Uterus (tissue), 2 donors: ENCODE measurements at regions not wholly inside any gene's neighbourhood (a gene's known extent, or its start where the extent isn't known, plus 50 kb on each side); places are given as distances from the start of the nearest gene placed in this dataset.

Experiments
- POLR2A ChIP-seq, 2 donors: fragments of 450-650 bp; IDR thresholded peaks; one replicate each; pipeline ENCODE4 v1.6.1; 2016; ENCODE audit warnings: antibody characterized with exemption in 2 of 2, mild to moderate bottlenecking in 1 of 2, moderate library complexity in 1 of 2
- TF ChIP-seq, protein P1 (sequence below), 4 experiments: fragments of 200-600 bp in 2 of 4; fragments of 450-650 bp in 2 of 4; sonication (generic) in 2 of 4; IDR thresholded peaks; one replicate each; pipeline ENCODE4 v1.5.1; 2016 to 2019; ENCODE audit warnings: antibody characterized with exemption in 4 of 4, mild to moderate bottlenecking in 2 of 4, moderate library complexity in 1 of 4

DNA sequence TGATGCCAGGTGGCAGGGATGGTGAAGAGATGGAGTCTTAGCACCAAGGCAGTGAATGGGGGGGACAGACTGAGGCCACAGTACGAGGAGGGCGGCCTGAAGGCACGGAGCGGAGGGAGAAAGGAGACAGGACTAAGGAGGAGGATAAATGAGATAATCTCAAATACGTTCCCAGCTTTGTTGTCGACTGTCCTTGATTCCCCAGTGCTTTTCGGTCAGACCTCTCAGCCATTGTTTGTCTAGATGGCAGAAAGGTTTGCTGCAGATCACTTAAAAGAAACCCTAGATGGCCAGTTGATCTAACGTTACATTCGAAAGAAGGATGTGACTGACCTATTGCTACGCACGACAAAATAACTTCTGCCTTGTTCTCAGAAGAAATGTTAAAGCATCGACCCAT, 479.0 kb downstream of the GATA3 start:
- TF ChIP-seq, protein P1, sequence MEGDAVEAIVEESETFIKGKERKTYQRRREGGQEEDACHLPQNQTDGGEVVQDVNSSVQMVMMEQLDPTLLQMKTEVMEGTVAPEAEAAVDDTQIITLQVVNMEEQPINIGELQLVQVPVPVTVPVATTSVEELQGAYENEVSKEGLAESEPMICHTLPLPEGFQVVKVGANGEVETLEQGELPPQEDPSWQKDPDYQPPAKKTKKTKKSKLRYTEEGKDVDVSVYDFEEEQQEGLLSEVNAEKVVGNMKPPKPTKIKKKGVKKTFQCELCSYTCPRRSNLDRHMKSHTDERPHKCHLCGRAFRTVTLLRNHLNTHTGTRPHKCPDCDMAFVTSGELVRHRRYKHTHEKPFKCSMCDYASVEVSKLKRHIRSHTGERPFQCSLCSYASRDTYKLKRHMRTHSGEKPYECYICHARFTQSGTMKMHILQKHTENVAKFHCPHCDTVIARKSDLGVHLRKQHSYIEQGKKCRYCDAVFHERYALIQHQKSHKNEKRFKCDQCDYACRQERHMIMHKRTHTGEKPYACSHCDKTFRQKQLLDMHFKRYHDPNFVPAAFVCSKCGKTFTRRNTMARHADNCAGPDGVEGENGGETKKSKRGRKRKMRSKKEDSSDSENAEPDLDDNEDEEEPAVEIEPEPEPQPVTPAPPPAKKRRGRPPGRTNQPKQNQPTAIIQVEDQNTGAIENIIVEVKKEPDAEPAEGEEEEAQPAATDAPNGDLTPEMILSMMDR (IDR thresholded peaks at IDR 0.05), result no peak
- no peak for TF ChIP-seq POLR2A (IDR thresholded peaks at IDR 0.05)
